NOMO-1 treated with DMSO at 0.1 percent for 48 hours (cell line): ENCODE measurements at regions not wholly inside any gene's neighbourhood (a gene's known extent, or its start where the extent isn't known, plus 50 kb on each side); places are given as distances from the start of the nearest gene placed in this dataset.
"Not testable (repeated sequence)": the region's sequence is repeated elsewhere in the genome, so short reads cannot be mapped to it uniquely, and the experiment has no call there.

Experiments used
- DNase-seq: peaks from one replicate; lab custom pipeline; 2025; ENCODE audit not compliant: unreplicated experiment; lab: John Stamatoyannopoulos, UW

DNA sequence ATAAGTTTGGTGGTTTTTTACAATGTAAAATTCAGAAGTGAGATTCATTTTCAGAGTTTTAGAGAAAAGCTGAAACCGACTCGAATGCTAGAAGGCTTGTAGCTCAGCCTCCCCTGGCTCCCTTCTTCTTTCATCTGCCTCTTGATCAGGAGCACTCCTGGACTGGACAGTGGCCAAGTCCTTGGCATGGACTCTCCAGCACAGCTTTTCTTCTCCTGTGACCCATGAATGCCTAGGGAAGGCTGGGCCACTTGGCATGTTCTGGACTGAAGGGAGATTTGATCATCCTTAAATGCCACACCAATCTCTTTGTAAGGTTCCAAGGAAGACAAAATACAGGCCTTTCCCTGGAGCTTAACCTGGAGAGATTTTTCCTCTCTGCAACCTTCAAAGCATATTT, 384.0 kb upstream of the SASH1 start:
- no peak for DNase-seq

DNA sequence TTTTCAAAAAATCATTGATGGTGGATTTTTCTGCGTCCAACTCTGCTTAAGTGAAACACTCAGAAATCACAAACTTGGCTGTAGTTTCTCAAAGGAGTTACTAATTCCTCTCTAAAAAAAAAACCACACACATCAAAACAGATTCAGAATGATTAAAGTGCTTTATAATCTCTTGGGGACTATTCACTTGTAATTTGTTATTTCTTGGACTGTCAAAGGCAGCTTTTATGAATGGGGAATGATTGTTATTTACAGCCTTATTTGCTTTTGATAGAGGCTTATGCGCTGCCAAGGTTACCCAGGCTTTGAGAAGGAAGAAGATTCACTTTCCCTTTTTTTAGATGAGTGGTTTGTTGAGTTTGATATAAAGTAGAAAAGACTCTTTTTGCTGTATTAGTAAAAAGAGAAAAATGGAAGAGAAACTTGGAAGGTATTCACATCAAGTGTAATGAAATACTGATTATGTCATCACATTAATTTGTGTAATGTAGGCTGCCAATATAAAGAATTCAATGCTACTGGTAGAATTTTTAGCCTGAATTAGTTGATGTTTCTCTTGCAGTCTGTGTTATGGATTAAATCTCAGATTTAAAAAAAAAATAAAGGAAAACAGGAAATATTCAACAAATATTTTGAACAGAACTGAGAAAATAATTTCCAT, 381.0 kb upstream of the SASH1 start:
- no peak for DNase-seq

DNA sequence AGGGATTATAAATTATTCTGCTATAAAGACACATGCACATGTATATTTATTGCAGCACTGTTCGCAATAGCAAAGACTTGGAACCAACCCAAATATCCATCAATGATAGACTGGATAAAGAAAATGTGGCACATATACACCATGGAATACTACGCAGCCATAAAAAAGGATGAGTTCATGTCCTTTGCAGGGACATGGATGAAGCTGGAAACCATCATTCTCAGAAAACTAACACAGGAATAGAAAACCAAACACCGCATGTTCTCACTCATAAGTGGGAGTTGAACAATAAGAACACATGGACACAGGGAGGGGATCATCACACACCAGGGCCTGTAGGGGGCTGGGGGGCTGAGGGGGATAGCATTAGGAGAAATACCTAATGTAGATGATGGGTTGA, 377.2 kb upstream of the SASH1 start:
- DNase-seq: not testable (repeated sequence)

DNA sequence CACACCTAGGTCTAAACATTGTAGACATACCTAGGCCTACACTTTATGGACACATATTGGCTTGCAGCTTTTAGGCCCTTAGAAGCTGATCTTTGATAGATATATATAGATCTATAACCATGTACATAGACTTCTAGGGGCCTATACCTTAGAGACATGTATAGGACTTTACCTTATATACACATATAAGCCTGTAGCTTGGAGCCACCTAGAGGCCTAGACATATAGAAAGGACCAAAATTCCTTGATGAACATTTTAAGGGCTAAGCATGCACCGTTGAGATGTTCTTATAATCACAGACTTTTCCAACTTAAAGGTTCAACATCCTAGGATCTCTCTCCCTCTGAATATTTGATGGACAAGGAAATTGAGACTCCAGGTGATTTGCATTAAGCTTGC, 371.7 kb upstream of the SASH1 start:
- DNase-seq: no peak

DNA sequence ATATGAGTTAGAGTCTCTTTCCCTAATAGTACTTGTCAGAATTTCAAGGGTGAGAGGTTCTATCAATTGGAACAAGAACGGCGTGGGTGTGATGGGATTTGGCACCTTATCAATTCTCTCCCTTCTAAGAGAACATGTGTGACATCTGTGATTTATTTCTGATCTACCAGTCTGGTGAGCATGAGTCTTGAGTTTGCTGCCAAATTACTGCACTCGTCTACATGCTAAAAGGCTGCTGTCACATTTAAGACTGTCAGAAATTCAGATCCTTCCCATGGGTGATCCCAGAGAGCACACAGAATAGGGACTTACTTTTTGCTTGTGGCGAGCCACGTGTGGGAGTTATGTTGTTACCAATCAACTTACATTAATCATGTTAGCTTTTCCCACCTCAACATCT, 370.2 kb upstream of the SASH1 start:
- DNase-seq: no peak

DNA sequence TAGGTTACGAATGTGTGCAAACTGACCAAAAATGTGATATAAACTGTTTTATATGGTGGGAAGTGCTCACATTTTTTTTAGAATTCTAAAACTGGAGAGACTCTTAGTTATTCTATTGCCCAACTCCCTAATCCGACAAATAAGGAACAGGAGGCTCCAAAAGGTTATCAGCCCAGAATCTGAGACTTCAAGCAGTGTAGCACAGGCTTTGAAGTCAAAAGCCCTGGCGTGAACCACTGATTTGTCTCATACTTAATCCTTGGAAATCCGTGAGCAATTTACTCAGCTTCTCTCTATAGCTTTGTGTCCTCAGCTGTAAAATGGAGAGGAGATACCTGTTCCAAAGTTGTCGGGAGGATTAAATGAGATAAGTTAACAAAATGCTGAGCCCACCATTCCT, 368.8 kb upstream of the SASH1 start:
- no peak for DNase-seq

DNA sequence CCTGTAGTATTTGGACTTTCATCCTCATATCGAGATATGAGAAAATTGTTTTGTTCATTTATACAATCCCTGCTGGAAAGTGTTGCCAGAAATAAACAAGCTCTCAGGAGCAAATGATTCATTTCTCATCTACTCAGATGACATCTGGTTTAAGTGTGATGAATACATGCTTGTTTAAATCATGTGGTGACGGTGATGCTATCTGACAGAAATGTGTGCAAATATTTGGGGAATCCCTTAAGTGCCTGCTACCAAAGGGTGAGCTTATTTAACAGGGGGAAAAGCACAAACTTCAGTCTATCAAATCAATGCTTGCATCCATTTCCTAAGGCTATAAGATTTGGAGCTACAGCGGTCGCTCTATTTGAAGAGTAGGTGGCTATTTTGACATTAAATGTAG, 368.3 kb upstream of the SASH1 start:
- DNase-seq: no peak

DNA sequence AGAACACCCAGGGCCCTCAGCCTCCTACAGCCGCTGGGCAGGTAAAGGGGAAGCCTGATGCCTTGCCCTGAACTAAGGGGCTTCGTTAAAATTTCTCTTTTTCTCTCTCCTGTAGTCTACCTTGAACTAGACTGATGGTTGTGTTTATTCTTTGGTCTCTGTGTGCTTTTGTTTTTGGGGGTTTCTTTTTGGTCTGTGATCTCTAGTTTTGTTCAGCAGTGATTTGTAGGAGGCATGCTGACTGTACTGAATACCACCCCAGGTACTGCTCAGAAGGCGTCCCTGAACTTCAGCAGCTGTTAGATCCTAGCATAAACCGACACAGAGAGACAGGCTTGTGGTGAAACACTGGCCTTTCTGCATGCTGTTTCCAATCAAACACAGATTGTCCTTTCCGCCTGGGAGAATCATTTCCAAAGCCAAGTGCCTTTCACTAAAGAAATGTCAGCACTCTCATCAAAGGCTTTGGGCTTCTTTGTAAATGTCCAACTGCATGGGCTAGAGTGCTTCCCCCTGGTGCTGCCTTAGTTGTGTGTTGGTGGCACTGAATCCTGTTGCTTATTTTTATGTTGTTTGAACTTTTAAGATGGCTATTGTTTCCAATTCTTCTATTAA, 364.7 kb upstream of the SASH1 start:
- DNase-seq: no peak

DNA sequence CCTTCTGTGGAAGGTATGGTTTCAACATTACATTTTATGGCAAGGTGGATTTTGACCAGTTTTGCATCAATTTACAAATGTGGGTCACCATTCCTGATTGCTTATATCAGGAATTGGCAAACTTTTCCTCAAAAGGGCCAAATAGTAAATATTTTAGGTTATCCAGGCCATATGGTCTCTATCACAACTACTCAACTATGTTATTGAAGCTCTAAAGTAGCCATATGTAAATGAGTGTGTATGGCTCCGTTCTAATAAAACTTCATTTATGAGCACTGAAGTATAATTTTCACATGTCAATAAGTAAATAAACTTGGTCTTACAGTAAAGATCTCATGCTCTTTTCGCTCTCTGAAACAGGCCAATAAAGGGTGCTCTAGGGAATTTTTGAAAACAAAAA, 362.7 kb upstream of the SASH1 start:
- DNase-seq: no peak

DNA sequence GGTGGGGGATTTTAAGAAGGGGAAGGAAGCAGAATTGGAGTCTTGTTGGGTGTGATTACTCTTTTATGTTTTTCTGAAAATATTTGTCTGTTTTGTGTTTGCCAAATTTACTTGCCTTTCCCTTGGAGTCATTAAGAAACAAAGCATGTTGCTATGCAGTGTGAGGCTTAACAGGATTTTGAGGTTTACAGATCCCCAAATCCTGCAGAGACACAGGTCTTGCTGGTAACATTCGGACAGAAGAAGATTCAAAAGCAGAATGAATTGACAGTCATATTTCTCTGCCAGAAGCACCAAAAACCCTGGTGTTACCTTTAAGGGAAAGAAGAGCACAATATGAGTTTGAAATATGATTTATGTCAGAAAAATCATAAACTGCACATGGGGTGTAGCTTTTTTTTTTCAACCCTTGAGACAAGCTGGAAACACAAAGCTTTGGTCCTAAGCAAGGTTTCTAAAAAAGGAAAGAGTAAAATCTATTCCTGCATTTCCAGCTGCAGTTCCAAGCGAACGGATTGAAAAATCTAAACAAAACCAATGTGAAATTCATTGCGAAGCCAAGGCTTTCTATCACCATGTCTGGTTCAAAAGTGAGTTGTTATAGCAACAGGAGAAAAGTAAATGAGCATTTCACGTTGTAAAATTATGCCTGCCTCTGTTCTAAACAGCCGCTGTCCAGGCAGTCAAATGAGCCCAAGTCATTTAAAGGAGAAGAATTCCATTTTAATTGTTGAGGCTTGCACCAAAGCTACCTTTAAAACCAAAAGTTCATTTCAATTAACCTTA, 358.9 kb upstream of the SASH1 start:
- no peak for DNase-seq

DNA sequence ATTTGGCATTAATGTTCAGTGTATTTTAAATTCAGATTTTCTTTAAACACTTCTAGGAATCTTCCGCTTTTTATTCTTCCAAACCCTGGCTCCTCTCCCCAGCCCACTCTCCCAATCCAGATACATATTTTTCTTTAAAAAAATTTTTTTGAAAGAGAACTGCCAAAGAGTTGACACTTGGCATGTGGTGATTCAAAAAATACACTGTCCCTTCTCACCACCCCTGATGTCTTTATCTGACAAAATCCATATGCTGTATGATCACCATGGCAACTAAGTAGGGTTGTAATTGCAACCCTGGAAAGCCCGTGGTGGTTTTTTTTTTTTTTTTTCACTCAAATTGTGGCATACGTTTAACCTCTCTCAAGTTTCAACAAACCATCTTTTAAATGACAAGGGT, 355.8 kb upstream of the SASH1 start:
- DNase-seq: no peak

DNA sequence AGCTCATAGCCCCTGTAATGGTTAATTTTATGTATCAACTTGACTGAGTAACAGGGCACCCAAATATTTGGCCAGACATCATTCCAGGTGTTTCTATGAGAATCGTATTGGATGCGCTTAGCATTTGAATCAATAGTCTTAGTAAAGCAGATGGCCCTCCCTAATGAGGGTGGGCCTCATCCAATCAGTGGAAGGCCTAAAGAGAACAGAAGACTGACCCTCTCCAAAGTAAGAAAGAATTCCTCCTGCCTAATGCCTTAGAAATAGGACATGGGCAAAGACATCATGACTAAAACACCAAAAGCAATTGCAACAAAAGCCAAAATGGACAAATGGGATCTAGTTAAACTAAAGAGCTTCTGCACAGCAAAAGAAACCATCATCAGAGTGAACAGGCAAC, 352.5 kb upstream of the SASH1 start:
- DNase-seq: no peak

DNA sequence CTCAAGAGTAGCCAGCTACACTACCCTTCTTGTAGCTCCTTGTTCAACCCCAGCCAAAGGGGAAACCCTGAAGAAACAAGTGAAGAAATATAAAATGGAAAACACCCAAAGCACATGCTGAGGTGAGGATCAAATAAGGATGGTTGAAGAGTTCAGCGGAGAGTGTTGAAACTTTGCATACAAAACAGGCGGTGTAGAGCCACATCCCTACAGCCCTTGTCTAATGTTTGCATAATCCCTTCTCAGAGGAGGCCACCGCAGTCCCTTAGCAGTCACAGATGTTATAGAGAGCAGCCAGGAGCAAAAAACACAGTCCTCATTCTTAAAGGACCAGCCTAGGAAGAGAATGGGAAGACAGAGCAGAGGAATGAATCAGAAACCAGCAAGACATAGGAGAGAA, 350.7 kb upstream of the SASH1 start:
- no peak for DNase-seq

DNA sequence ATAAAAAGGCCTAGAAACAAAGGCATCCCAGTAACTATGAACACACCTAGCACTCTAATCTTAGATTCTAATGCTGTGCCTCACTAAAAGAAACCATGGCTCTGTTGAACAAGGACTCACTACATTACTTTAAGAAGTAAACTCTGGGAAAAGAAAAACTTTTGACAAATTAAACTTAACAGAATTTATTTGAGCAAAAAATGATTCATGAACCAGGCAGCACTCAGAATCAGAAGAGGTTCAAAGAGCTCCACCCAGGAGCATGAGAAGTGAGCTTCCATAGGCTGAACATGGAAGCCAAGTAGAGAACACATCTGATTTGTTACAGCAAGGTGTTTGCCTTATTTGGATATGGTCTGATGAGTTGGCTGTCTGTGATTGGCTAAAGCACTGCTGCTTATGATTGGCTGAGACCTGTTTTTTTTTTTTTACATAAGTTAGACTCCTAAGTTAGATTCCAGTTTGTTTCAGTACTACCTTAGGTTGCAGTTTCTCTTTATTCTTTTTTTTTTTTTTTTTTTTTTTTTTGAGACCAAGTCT, 343.6 kb upstream of the SASH1 start:
- DNase-seq: no peak

DNA sequence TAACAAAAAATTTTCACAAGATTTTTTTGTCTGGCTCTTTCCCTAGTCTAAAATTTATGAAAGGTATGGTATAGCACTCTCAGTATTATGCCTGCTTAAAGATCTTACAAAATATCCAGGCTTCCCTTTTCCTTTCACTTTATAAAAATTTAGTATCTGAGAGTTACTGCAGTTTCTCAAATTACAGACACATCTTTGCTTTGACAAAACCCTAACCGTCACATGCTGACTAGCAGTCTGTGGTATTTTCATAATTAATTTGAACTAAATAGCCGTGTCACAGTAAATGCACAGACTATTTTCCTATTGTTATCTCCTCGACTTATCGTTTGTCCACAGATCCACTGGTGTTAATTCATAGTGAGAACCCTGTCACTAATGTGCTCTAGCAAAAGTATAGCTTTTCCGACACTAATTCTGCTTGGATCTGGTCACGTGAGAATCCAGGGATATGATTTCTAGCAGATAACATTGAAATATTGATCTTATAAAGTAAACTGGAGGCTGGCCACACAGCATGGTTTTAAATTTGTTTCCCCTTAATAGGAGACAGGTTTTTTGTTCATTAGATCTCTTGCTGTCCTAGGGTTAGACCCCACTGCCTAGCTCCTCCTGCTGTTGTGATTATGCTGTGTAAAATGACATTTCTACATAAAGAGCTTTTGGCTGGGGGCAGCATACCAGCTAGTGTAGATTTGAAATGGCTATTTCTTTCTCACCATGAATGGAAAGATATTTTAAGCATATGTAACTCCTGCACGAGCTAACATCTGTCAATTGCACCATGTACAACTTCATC, 340.6 kb upstream of the SASH1 start:
- DNase-seq: no peak

DNA sequence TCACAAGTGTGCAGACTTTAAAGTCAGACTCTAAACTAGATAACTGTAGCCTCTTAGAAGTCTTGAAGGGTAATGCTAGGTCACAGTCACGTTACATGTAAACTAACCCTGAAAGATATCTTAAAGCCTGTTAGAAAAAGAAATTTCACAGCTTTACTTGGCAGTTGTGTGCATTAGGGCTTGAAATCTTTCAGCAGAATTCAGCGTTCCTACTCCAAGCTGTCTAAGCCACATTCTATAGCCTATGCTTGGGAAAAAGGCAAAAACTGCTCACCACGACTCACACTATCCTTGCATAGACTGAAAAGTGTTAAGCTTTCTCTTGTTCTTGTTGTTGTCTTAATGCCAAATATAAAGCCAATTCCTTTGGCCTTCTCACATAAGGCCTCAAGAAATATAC, 338.0 kb upstream of the SASH1 start:
- no peak for DNase-seq

DNA sequence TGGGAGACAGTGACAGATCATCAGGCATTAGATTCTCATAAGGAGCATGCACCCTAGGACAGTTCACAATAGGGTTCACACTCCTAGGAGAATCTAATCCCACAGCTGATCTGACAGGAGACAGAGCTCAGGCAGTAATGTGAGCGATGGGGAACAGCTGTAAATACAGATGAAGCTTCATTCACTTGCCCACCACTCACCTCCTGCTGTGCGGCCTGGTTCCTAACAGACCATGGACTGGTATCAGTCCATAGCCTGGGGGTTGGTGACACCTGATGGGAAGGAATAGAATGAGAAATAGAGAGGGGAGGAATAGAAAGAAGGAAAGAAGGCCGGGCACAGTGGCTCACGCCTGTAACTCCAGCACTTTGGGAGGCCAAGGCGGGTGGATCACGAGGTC, 336.8 kb upstream of the SASH1 start:
- DNase-seq: no peak

DNA sequence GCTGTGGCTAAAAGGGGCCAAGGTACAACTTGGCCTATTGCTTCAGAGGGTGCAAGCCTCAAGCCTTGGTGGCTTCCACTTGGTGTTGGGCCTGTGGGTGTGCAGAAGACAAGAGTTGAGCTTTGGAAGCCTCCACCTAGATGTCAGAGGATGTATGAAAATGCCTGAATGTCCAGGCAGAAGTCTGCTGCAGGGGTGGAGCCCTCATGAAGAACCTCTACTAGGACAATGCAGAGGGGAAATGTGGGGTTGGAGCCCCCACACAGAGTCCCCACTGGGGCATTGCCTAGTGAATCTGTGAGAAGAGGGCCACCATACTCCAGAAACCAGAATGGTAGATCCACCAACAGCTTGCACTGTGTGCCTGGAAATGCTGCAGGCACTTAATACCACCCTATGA, 332.1 kb upstream of the SASH1 start:
- not testable (repeated sequence) for DNase-seq

DNA sequence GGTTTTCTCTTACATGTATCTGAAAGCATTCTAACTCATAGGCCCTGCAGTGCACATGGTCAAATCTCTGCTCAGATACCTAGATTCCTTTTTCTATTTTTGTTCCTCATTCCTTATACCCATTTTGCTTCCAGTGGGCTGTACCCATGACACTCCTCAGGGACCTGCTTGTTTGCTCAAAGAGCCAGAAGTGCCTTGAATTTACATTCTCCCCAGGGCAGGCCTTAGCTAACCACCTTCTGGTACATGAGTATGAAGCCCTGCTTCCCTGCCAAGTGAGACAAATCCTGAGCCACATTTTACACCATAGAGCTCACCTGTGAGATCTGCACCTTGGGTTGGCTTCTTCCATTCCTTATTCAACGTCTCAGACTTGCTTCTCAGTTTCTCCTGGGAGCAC, 326.6 kb upstream of the SASH1 start:
- DNase-seq: no peak

DNA sequence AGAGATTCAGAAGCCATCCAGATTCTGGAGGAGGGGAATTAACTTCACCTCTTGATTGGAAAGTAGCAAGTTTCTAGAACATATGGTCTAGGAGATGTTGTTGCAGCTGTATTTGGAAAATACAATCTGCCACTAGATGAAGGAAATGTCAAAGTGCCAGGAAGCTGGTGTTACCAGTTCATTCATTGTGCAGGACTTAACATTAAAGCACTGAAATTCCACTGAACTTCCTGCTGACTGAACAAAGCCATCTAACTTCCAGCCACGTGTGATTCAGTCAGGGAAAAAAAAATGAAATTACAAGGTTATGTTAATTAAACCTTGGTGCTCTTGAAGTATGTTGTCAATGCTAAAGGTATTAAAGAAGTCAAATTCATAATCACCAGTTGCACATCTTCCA, 321.5 kb upstream of the SASH1 start:
- no peak for DNase-seq

DNA sequence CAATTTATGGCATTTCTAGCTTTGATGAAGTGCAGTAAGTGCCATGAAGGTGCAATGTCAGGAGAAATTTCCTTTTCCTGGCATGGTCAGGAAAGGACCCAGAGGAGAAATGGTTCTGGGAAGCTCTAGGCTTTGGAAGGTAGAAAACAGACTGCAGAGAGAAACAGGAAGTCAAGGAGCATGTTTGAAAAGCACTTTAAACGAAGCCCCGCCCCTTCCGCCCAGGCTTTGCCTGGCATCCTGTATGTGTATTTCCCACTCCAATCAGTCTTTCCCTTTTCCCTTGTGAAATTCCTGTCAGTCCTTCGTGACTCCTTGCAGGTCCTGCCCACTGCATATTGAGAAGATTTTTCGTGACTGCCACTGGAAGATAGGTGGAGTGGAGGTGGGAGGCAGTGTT, 320.9 kb upstream of the SASH1 start:
- no peak for DNase-seq
